HG03108 (cell line): ENCODE measurements at regions not wholly inside any gene's neighbourhood (a gene's known extent, or its start where the extent isn't known, plus 50 kb on each side); places are given as distances from the start of the nearest gene placed in this dataset.
"Not testable (repeated sequence)": the region's sequence is repeated elsewhere in the genome, so short reads cannot be mapped to it uniquely, and the experiment has no call there.

Experiments
- ATAC-seq: cut with Tn5 transposase; IDR thresholded peaks from one replicate; pipeline ENCODE4 v1.9.1; 2021; ENCODE audit warnings: moderate library complexity; ENCODE audit not compliant: unreplicated experiment

- no peak for ATAC-seq
Observed at GRCh38 chrX:104392350-104392749, 137.6 kb upstream of the ESX1 start.

GRCh38 chrX:104391906-104392305 lies 137.2 kb upstream of the ESX1 start:
- ATAC-seq, result no peak

GRCh38 chrX:104376937-104377336 lies 122.2 kb upstream of the ESX1 start:
- no peak for ATAC-seq

- no peak for ATAC-seq
Observed at GRCh38 chrX:104372547-104372946, 117.8 kb upstream of the ESX1 start.

GRCh38 chrX:104370089-104370488 lies 115.4 kb upstream of the ESX1 start:
- ATAC-seq, result no peak

GRCh38 chrX:104360774-104361173 lies 106.0 kb upstream of the ESX1 start:
- ATAC-seq, result not testable (repeated sequence)

GRCh38 chrX:104359124-104359523 lies 104.4 kb upstream of the ESX1 start:
- no peak for ATAC-seq

GRCh38 chrX:104351173-104351769 lies 96.5 kb upstream of the ESX1 start:
- ATAC-seq, result no peak

GRCh38 chrX:104347860-104348259 lies 93.1 kb upstream of the ESX1 start:
- no peak for ATAC-seq

- peak; percentile 52 for ATAC-seq
Observed at GRCh38 chrX:104343428-104344129, 88.8 kb upstream of the ESX1 start.

GRCh38 chrX:104342065-104342464 lies 87.3 kb upstream of the ESX1 start:
- ATAC-seq, result no peak

- ATAC-seq, result no peak
Observed at GRCh38 chrX:104335756-104336155, 81.0 kb upstream of the ESX1 start.

- no peak for ATAC-seq
Observed at GRCh38 chrX:104334971-104335370, 80.2 kb upstream of the ESX1 start.

GRCh38 chrX:104330966-104331365 lies 76.2 kb upstream of the ESX1 start:
- ATAC-seq, result no peak

GRCh38 chrX:104329731-104330130 lies 75.0 kb upstream of the ESX1 start:
- ATAC-seq, result no peak

GRCh38 chrX:104325213-104325585 lies 70.5 kb upstream of the ESX1 start:
- no peak for ATAC-seq

- no peak for ATAC-seq
Observed at GRCh38 chrX:104324461-104325212, 69.9 kb upstream of the ESX1 start.

- ATAC-seq, result no peak
Observed at GRCh38 chrX:104319346-104319745, 64.6 kb upstream of the ESX1 start.

GRCh38 chrX:104318330-104319009 lies 63.7 kb upstream of the ESX1 start:
- no peak for ATAC-seq

- ATAC-seq, result no peak
Observed at GRCh38 chrX:104316739-104317138, 62.0 kb upstream of the ESX1 start.

GRCh38 chrX:104315555-104315954 lies 60.8 kb upstream of the ESX1 start:
- no peak for ATAC-seq
